ENCODE measurements at regions not wholly inside any gene's neighbourhood (a gene's known extent, or its start where the extent isn't known, plus 50 kb on each side); places are given as distances from the start of the nearest gene placed in this dataset.

DNA sequence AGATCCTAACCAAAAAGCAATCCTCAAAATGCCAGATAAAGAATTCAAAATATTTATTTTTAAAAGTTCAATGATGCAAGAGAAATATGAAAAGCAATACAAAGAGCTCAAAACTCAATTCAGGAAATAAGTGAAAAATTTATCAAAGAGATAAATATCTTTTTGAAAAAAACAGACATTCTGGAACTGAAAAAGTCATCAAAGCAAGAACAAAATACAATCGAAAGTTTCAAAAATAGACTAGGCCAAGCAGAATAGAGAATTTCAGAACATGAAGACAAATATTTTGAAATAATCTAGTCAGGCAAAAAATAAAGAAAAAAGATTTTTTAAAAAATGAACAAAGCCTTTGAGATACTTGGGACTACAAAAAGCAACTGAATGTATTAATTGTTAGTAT, 83.4 kb upstream of the STT3B start:
- TF ChIP-seq, protein P1, sequence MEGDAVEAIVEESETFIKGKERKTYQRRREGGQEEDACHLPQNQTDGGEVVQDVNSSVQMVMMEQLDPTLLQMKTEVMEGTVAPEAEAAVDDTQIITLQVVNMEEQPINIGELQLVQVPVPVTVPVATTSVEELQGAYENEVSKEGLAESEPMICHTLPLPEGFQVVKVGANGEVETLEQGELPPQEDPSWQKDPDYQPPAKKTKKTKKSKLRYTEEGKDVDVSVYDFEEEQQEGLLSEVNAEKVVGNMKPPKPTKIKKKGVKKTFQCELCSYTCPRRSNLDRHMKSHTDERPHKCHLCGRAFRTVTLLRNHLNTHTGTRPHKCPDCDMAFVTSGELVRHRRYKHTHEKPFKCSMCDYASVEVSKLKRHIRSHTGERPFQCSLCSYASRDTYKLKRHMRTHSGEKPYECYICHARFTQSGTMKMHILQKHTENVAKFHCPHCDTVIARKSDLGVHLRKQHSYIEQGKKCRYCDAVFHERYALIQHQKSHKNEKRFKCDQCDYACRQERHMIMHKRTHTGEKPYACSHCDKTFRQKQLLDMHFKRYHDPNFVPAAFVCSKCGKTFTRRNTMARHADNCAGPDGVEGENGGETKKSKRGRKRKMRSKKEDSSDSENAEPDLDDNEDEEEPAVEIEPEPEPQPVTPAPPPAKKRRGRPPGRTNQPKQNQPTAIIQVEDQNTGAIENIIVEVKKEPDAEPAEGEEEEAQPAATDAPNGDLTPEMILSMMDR (conservative IDR thresholded peaks at IDR 0.05; ENCODE audit: low read length): no peak
- no peak for TF ChIP-seq EZH2phosphoT487 (IDR thresholded peaks at IDR 0.05; ENCODE audit: borderline replicate concordance)

Measured in Loucy (cell line).